HepG2 (cell line): ENCODE measurements at regions not wholly inside any gene's neighbourhood (a gene's known extent, or its start where the extent isn't known, plus 50 kb on each side); places are given as distances from the start of the nearest gene placed in this dataset.

Experiments
- ARNT2 ChIP-seq: sonication (generic); formaldehyde crosslinking; IDR thresholded peaks from 2 replicates; pipeline ENCODE4 v1.8.0; 2022; ENCODE audit warnings: mild to moderate bottlenecking, low read depth, missing genetic modification reagents, moderate library complexity
- CCDC6 ChIP-seq: sonication (generic); formaldehyde crosslinking; IDR thresholded peaks from 2 replicates; pipeline ENCODE4 v1.8.1; 2022; ENCODE audit warnings: mild to moderate bottlenecking, missing genetic modification reagents, moderate library complexity
- CEBPB ChIP-seq: IDR thresholded peaks from 2 replicates; pipeline ENCODE4 v1.6.1; 2011; ENCODE audit warnings: low read depth, low read length, improper control_type of control experiment, borderline replicate concordance
- HNF1A ChIP-seq, 2 experiments: sonication (generic) in 1 of 2; formaldehyde crosslinking in 1 of 2; IDR thresholded peaks; 2 replicates each; pipeline versions ENCODE4 v1.4.0 to v1.6.1; 2016 to 2020; ENCODE audit warnings: borderline replicate concordance in 1 of 2, low read depth in 1 of 2, mild to moderate bottlenecking in 1 of 2, missing genetic modification reagents in 1 of 2
- KLF16 ChIP-seq, 2 experiments: sonication (generic) in 1 of 2; formaldehyde crosslinking in 1 of 2; IDR thresholded peaks; 2 replicates each; pipeline versions ENCODE4 v1.6.1 to v1.8.0; 2016 to 2023; ENCODE audit warnings: missing genetic modification reagents in 2 of 2, missing compliant biosample characterization in 1 of 2
- MIER3 ChIP-seq: IDR thresholded peaks from 2 replicates; pipeline ENCODE4 v1.6.1; 2016; ENCODE audit warnings: missing compliant biosample characterization, borderline replicate concordance
- NFIB ChIP-seq: sonication (generic); formaldehyde crosslinking; IDR thresholded peaks from 2 replicates; pipeline ENCODE4 v1.9.0; 2021; ENCODE audit warnings: missing genetic modification reagents, mild to moderate bottlenecking, borderline replicate concordance
- NFKB2 ChIP-seq: sonication (generic); formaldehyde crosslinking; IDR thresholded peaks from 2 replicates; pipeline ENCODE4 v1.4.0; 2020; ENCODE audit warnings: missing genetic modification reagents, borderline replicate concordance
- NFKBIZ ChIP-seq: IDR thresholded peaks from 2 replicates; pipeline ENCODE4 v1.6.1; 2018; ENCODE audit warnings: missing genetic modification reagents, missing compliant biosample characterization
- SNRNP70 ChIP-seq: fragments of 200-400 bp; formaldehyde crosslinking; IDR thresholded peaks from 2 replicates; pipeline ENCODE4 v1.6.1; 2017; ENCODE audit warnings: mild to moderate bottlenecking, low read depth, low read length, moderate library complexity
- ZBED4 ChIP-seq: sonication (generic); formaldehyde crosslinking; IDR thresholded peaks from 2 replicates; pipeline ENCODE4 v1.4.0; 2020; ENCODE audit warnings: missing genetic modification reagents, borderline replicate concordance
- ZGPAT ChIP-seq: IDR thresholded peaks from 2 replicates; pipeline ENCODE4 v1.6.1; 2016; ENCODE audit warnings: mild to moderate bottlenecking
- ZNF34 ChIP-seq: sonication (generic); formaldehyde crosslinking; IDR thresholded peaks from 2 replicates; pipeline ENCODE4 v1.4.0; 2020; ENCODE audit warnings: mild to moderate bottlenecking, missing genetic modification reagents, borderline replicate concordance
- ZNF563 ChIP-seq: sonication (generic); formaldehyde crosslinking; IDR thresholded peaks from 2 replicates; pipeline ENCODE4 v1.8.0; 2022; ENCODE audit warnings: mild to moderate bottlenecking, moderate library complexity, missing genetic modification reagents
- ZNF589 ChIP-seq: sonication (generic); formaldehyde crosslinking; conservative IDR thresholded peaks from 2 replicates; pipeline ENCODE4 v1.8.0; 2022; ENCODE audit warnings: mild to moderate bottlenecking, moderate library complexity, missing genetic modification reagents
- ZNF607 ChIP-seq: sonication (generic); formaldehyde crosslinking; IDR thresholded peaks from 2 replicates; pipeline ENCODE4 v1.5.1; 2020; ENCODE audit warnings: missing genetic modification reagents, mild to moderate bottlenecking, borderline replicate concordance
- ZNF615 ChIP-seq: sonication (generic); formaldehyde crosslinking; IDR thresholded peaks from 2 replicates; pipeline ENCODE4 v1.5.0; 2020; ENCODE audit warnings: mild to moderate bottlenecking, missing genetic modification reagents, borderline replicate concordance

GRCh38 chr2:42854207-42854818 lies 61.9 kb upstream of the HAAO start (continued):
- TF ChIP-seq HNF1A (IDR thresholded peaks at IDR 0.05; ENCODE audit: low read depth) (no peak), HNF1A (CRISPR knock-in tag; IDR thresholded peaks at IDR 0.05; ENCODE audit: borderline replicate concordance) (peak; percentile 25; the same call in 1 of the 2 replicates), ZNF563 (no peak), ZBED4 (CRISPR knock-in tag) (peak; percentile 77; the same call in 1 of the 2 replicates), ZGPAT (CRISPR knock-in tag) (peak; percentile 38; the same call in 1 of the 2 replicates), NFKB2 (CRISPR knock-in tag) (no peak; the same call in 1 of the 2 replicates), ZNF589 (peak; percentile 17; the same call in 1 of the 2 replicates), ARNT2 (CRISPR knock-in tag) (no peak), CCDC6 (CRISPR knock-in tag) (peak; percentile 85), KLF16 (CRISPR knock-in tag; IDR thresholded peaks at IDR 0.05) (peak in 1 of 2 experiments; percentile 17; a peak in 1 of 4 replicates), ZNF615 (CRISPR knock-in tag) (no peak), NFKBIZ (CRISPR knock-in tag) (no peak), SNRNP70 (no peak), NFIB (no peak), ZNF607 (CRISPR knock-in tag) (peak; percentile 90; the same call in 1 of the 2 replicates), ZNF34 (CRISPR knock-in tag) (no peak), MIER3 (CRISPR knock-in tag) (peak; percentile 18; the same call in 1 of the 2 replicates), CEBPB (no peak)
